ENCODE measurements at regions not wholly inside any gene's neighbourhood (a gene's known extent, or its start where the extent isn't known, plus 50 kb on each side); places are given as distances from the start of the nearest gene placed in this dataset.

- TF ChIP-seq POLR2AphosphoS5 (IDR thresholded peaks at IDR 0.05; ENCODE audit: low read depth, low read length) (no peak), POLR2A (IDR thresholded peaks at IDR 0.05; ENCODE audit: low read depth, low read length) (no peak), TAF1 (IDR thresholded peaks at IDR 0.05; ENCODE audit: borderline replicate concordance, low read depth, low read length) (no peak)
These were observed 191.8 kb upstream of the S100G start for GRCh38 chrX:16458208-16458607.
